ENCODE measurements at regions not wholly inside any gene's neighbourhood (a gene's known extent, or its start where the extent isn't known, plus 50 kb on each side); places are given as distances from the start of the nearest gene placed in this dataset.

DNA sequence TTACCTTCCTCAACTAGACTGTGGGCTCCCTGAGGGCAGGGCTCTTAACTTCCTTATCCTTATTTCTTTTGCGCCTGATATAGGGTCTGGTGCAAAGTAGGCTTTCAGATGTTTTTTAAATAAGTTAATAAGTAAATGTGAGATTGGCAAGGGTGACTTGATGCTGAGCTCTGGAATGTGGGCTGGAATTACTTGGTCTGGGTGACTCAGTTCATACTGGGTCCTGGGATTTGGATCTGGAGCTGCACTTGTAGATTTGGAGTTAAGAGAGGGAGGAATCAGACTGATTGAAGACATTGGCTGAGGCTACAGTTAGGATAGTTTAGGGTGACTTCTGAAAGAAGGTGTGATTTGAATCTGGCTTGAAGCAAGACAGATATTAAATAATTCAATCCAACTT, 190.9 kb downstream of the GIPC2 start:
- no peak for TF ChIP-seq POLR2A (IDR thresholded peaks at IDR 0.05)
- TF ChIP-seq, protein P1, sequence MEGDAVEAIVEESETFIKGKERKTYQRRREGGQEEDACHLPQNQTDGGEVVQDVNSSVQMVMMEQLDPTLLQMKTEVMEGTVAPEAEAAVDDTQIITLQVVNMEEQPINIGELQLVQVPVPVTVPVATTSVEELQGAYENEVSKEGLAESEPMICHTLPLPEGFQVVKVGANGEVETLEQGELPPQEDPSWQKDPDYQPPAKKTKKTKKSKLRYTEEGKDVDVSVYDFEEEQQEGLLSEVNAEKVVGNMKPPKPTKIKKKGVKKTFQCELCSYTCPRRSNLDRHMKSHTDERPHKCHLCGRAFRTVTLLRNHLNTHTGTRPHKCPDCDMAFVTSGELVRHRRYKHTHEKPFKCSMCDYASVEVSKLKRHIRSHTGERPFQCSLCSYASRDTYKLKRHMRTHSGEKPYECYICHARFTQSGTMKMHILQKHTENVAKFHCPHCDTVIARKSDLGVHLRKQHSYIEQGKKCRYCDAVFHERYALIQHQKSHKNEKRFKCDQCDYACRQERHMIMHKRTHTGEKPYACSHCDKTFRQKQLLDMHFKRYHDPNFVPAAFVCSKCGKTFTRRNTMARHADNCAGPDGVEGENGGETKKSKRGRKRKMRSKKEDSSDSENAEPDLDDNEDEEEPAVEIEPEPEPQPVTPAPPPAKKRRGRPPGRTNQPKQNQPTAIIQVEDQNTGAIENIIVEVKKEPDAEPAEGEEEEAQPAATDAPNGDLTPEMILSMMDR (IDR thresholded peaks at IDR 0.05) = no peak

Data from heart left ventricle (tissue), 13 donors.